ENCODE measurements at regions not wholly inside any gene's neighbourhood (a gene's known extent, or its start where the extent isn't known, plus 50 kb on each side); places are given as distances from the start of the nearest gene placed in this dataset.
"Not testable (repeated sequence)": the region's sequence is repeated elsewhere in the genome, so short reads cannot be mapped to it uniquely, and the experiment has no call there.

DNA sequence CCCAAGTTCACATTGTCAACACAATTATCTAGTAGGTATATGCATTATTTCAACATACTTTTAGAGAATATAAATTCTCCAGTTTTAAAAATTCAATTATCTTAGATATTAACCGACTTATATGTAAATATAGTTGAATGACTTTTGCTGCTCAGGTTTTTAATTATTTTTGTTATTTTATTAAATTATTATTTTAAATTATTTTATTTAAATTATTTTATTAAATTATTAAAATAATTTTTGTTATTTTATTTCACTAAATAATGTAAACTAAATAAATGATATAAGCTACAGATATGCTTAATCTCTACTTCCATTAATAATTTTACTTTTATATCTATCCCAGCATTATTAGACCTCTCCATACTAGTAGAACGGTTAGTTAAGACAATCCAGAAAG lies 544.3 kb upstream of the ARRDC3 start:
- no peak for DNase-seq (ENCODE audit: low spot score)

DNA sequence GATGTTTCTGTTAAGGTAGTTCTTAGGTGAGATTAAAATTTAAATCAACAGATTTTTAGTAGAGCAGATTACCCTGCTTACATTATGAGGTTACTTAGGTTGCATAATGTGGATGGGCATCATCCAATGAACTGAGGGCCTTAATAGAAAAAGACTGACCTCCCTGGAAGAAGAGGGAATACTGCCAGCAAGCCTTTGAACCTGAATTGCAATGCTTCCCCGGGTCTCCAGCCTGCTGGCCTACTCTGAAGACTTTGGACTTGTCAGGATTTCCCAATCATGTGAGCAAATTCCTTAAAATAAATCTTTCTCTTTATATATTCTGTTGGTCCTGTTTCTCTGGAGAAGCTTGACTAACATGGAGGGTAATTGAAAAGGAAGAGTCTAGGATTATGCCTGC lies 542.1 kb upstream of the ARRDC3 start:
- no peak for DNase-seq (ENCODE audit: low spot score)

DNA sequence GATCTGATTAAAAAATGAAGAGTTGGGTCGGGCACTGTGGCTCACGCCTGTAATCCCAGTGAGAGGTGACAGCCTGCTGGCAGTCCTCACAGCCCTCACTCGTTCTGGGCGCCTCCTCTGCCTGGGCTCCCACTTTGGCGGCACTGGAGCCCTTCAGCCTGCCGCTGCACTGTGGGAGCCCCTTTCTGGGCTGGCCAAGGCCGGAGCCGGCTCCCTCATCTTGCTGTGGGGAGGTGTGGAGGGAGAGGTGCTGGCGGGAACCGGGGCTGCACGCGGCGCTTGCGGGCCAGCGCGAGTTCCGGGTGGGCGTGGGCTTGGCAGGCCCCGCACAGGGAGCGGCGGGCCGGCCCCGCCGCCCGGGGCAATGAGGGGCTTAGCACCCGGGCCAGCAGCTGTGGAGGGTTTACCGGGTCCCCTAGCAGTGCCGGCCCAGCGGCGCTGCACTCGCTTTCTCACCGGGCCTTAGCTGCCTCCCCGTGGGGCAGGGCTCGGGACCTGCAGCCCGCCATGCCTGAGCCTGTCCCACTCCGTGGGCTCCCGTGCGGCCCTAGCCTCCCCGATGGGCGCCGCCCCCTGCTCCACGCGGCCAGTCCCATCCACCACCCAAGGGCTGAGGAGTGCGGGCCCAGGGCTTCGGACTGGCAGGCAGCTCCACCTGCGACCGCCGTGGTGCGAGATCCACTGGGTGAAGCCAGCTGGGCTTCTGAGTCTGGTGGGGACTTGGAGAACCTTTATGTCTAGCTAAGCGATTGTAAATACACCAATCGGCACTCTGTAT lies 534.1 kb upstream of the ARRDC3 start:
- not testable (repeated sequence) for DNase-seq (ENCODE audit: low spot score)

DNA sequence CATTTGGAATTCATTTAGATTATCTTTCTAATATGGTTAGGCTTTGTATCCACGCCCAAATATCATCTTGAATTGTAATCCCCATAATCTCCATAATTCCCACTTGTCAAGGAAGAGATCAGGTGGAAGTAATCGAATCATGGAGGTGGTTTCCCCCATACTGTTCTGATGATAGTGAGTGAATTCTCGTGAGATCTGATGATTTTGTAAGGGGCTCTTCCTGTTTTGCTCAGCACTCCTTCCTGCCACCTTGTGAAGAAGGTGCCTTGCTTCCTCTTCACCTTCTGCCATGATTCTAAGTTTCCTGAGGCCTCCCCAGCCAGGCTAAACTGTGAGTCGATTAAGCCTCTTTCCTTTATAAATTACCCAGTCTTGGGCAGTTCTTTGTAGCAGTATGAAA lies 527.5 kb upstream of the ARRDC3 start:
- no peak for DNase-seq (ENCODE audit: low spot score)

DNA sequence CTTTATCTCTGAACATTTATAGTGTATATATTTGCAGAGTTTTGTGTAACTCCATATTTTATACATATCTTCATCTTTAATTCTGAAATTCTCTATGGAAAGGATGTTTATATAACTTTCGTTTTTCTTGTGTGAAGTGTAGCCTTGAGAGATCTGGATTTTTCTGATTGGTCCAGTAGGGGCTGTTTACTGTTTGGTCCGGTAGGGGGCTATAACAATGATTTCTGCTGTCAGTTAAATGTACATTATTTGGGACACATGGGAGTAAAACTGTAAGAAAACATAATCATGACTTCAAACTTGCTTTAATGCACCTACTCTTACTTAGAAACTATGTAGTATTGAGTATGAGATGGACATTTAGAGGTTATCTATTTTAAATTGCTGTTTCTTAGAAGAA lies 527.1 kb upstream of the ARRDC3 start:
- no peak for DNase-seq (ENCODE audit: low spot score)

DNA sequence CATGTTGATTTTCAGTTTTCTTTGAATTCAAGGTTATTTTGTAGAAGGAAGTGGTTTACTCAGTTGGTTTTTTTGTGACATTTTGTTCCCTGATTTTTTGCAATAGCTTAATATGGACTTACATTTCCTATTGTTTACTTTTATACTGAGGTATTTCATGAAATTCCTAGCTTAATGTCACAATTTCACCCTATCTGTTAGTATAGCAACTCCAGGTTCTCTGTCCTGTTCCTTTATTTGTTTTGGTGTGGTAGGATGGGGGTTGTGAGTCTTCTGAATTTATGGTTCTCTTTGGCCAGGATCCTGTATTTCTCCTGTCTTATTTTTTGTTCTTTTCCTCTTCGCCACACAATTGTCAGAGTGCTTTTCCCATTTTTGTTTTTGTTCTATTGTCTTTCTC lies 523.4 kb upstream of the ARRDC3 start:
- no peak for DNase-seq (ENCODE audit: low spot score)

DNA sequence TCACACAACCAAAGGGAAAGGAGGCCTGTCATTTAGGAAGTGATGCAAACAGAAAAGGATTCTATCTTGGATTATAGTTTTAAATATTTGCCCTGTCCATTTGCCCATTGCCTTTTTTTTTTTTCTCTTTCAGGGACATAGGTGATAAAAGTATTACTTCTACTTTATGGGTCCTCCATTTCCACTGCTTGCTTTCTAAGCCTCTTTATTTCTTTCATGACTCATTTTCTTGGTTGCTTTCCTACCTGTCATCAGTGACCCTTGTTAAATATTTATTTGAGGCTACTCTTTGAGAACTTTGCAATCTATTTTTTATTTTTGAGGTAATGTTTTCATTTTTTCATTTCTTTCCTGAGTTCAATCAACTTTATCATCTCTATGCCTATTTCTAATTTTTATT lies 522.9 kb upstream of the ARRDC3 start:
- DNase-seq (ENCODE audit: low spot score) = no peak

DNA sequence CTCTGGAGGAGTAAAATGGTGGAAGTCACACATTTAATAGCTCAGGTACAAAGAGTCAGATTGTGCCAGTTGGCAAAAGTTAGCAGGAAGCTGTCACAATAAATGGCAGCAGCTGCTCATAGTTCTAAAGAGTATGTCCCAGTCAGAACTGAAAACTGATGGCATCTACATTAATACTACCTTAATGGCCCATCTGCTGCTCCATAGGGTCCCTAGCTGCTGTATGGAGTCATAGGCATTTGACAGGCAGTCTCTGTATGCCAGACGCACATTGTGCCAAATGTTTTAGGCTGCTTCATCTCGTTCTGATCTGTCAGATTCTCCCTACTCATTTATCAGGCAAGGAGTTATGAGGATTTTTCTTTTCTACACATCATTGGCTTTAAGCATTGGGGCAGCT lies 515.8 kb upstream of the ARRDC3 start:
- DNase-seq (ENCODE audit: low spot score) = no peak

DNA sequence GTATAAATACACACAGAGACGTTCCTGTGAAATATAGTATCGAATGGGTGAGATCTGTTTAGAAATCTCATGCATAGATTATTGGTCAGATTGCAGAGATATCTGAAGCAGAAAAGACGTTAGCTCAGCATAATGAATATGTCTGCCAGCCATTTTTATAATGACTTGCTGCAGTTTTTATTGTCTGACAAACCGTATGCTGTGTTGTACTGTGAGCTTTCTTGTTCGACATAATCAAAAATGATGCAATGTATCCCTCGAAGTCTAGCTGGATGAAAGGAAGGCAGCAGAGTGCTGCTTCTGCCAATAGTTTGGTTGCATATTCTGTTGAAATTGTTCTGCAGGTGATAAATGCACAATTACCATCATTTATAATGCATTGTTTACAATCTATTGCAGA lies 514.9 kb upstream of the ARRDC3 start:
- DNase-seq (ENCODE audit: low spot score) = no peak

DNA sequence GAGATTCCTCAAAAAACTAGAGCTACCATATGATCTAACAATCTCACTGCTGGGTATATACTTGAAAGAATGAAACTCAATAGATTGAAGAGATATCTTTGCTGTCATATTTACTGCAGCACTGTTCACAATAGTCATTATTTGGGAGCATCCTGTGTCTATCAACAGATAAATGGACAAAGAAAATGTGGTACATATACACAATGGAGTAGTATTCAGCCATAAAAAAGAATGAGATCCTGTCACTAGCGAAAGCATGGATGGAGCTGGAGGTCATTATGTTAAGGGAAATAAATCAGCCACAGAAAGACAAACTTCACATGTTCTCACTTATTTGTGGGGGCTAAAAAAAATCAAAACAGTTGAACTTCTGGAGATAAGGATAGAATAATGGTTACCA lies 505.7 kb upstream of the ARRDC3 start:
- no peak for DNase-seq (ENCODE audit: low spot score)

DNA sequence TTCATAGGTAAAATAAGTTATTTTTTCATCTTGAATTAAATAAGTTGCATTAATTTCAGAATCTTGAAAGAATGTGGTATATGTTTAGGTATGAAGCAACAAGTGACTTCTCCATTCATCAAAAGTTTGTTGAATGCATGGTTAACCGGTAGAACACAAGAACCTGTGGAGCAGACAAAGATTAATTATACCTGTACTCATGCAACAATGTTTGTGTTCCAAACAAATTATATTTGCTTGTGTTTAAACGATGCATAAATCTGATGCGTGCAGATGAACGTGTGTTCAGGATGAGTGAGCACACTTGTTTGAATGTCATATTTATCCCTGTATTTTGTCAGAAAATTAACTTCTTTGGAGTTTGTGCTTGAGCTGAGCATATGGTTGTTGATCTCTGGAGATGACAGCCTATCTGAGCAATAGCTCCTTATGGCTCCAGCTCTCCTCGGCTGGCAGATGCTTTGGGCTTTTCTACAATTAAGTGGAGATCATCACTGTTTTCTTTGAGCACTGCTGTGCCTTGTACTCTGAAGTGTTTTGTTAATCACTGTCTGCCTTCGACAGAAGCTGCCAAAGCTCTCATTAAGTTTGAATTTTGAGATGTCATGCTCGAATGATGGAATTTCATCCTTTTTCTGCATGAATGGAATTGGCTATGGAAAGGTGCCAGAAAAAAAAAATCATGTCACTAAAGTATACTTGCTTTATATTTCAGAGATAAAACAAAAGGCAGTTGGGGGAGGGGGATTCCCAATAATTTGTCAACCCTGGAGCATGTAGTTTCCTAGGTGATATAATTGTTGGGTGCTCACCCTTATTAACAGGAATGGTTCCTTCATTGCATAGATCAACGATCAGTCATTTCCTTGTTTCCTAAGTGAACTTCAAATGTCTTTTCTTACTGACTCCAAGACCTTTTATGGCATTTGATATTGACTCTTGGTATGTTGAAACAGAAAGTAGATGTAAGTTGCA lies 502.5 kb upstream of the ARRDC3 start:
- no peak for DNase-seq (ENCODE audit: low spot score)

DNA sequence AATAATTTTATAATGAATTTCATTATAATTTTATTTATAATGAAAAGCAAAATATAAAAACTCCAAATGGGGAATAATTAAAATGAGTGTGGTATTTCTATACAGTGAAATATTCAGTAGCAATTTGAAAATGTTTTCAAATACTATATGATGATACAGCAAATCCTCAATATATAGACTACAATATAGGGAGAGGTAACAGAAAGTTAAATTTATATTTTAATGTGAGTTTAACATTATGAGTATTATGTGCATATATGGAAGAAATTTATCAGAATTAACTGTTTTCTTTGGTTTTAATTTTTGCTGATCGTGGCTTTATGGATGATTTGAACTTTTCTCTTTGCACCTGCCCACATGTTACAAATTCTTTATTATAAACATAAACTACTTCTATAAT lies 500.9 kb upstream of the ARRDC3 start:
- DNase-seq (ENCODE audit: low spot score) = no peak

DNA sequence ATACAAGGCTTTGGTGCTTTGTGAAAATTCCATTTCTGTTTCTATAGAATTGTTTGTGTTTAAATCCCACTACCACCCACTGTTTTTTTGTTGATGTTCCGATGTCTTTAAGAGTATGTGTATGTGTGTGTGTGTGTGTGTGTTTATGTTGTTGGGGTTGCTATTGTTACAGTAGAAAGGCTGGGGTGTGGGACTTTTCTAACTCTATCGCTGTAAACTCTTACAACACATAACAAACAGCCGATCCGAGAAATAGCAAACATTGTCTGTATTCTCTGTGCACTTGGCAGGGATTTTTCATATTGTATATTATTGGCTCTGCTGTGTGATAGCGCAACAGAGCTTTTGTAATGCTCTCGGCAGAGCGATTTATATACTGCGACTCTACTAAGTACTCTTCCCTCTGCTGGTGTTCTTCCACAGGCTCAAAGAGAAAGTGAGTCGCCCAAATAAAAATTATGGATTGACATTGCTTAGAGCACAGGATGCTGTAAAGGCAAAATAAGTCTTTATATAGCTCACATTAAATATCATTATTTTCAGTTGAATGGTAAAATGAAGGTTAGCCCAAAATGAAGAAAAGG lies 492.2 kb upstream of the ARRDC3 start:
- DNase-seq (ENCODE audit: low spot score) = no peak

DNA sequence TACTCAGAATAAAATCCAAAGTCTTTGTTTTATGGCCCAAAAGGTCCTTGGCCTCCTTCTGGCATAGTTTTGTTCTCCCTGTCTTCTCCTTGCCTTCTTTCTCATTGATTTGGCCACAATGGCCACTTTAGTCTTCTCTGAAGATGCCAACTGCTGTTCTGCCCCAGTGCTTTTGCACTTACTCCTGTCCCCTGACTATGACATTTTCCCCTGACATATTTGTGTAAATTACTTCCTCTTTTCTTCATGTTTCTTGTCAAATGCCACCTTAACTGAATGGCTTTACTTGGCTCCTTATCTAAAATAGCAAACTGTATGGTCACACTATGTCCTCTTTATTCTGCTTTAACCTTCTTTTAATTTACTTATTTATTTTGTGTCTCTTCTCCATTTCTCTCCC lies 484.7 kb upstream of the ARRDC3 start:
- DNase-seq (ENCODE audit: low spot score) = no peak

DNA sequence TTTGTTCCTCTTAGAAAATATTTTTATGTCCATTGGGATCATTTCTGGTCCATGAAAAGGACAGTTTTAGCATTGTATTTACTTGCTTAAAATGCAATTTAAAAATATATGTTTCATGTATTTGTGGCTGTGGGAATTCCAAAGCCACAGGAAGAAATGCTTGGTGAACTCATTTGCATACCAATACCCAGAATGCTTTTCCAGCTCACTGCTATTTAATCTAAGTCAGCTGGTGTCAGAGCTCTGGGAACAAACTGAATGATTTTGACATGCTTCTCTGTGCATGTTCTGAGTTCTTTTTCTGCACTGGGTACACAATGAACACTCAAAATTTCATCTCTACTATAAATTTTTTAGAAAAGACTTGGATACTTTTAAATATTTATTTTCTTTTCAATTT lies 482.8 kb upstream of the ARRDC3 start:
- DNase-seq (ENCODE audit: low spot score) = no peak

DNA sequence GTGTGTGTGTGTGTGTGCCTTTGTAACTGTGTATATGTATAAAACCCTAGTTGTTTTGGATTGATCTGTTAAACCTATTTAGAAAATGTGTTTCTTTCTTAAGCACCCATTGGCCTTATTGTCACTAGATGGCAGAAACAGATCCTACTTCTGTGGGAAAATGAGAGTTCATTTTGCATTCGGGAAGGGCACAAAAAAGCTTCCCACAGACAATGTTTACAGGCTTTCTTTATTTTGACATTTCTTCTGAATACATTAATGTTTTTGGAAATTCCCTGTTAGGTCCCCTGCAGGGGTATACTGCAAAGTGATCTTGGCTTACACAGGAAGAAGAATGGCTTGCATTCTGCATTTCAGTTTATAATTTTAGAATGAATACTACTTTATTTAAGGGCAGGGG lies 481.8 kb upstream of the ARRDC3 start:
- DNase-seq (ENCODE audit: low spot score) = no peak

DNA sequence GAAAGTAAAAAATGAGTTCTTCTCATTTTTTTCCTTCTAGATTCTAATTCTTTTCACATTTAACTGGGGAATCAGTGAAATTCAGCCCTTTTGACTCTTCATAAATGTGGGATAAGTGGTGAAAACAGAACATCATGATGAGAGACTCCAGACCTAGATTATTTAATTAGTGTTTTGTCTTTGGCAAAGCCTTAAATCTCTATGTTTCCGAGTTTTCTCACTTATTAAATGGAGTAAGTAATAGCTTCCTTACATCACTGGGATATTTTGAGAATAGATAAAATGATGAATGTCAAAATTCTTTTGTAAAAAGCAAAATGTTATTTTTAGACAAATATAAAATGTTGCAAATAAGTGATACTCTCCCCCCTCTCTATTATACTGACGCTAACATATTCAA lies 468.6 kb upstream of the ARRDC3 start:
- DNase-seq (ENCODE audit: low spot score) = no peak

DNA sequence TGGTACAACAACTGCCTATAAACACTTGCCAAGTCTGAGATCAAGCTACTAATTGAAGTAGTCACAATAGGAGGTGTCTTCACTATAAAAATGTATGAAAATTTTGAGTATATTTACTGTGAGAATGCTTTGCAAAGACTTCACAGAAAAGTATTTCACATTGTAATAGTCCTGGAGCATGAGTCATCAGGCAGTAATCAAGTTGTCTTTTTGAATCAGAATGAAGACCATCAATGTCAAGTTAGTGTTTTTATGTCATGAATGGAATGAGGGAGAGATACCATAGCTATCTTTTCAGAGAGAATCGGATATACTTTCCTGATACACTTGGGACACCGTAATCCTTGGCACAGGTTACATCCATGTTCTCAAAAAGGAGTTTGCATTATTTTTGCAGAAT lies 466.9 kb upstream of the ARRDC3 start:
- DNase-seq (ENCODE audit: low spot score) = no peak

DNA sequence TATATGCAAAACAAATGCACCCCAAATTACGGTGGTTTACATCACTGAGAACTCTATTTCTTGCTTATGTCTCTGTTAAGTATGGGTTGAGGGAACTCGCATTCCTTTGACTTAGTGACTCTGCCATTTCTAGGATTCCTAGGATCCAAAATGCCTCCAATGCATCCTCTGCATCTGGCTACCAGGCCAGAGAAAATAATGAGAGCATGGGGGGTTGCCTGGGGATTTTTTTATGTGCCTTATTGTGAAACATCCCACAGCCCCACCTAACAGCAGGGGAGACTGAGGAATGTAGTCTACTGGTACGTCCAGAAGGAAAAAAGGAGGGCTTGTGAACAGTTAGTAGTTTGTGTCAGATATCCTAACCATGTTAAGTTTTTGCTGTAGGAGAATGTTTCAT lies 466.0 kb upstream of the ARRDC3 start:
- DNase-seq (ENCODE audit: low spot score) = no peak

DNA sequence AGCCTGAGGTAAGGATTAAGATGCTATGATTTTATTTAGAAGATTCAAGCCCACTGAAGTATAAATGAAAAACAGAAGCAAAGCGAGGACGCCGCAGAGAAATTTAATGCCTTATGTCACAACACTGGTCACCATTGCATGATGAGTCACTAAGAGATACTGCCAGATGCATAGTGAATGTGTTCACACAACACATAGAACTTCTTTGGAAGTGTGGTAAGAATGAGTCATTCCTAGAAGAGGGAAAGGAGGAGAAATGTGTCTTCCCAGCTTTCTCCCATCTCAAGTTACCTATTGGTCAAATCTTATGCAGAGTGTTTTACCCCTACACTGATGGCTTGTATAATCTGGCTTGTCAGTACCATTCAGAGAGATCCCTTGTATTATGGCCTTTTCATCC lies 465.3 kb upstream of the ARRDC3 start:
- DNase-seq (ENCODE audit: low spot score) = no peak

DNA sequence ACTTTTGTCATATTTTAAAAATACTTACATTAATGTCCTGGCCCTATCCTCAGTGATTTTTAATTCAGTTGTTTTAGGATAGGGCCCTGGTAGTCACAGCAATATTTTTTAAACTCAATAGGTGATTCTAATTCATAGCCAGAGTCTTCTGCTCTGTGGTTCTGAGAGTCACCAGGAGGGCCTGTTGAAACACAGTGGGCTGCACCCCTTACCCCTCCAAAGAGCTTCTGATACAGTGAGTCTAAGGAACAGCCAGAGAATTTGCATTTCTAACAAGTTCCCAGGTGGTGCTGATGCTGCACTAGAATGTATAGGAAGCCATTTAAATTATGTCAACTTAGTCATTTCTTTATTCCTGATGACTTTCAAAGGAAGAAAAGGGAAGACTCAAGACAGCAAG lies 458.3 kb upstream of the ARRDC3 start:
- DNase-seq (ENCODE audit: low spot score) = no peak

DNA sequence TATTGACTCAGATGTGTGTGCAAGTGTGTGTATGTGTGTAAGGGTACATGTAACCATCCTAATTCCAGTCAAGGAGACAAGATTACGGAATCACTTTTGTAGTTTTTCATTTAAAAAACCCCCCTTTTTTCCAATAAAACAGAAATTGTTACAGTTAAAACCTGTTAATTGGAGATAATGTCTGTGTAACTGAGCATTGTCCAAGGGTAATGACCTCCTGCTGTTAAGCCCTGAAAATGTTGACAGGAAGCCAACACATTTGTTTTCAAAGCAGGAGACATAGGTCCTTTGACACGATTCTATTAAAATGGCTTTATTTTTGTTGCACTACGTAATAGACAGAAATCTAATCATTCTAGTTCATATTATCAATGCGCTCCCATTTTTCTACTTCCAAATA lies 457.3 kb upstream of the ARRDC3 start:
- DNase-seq (ENCODE audit: low spot score) = no peak

DNA sequence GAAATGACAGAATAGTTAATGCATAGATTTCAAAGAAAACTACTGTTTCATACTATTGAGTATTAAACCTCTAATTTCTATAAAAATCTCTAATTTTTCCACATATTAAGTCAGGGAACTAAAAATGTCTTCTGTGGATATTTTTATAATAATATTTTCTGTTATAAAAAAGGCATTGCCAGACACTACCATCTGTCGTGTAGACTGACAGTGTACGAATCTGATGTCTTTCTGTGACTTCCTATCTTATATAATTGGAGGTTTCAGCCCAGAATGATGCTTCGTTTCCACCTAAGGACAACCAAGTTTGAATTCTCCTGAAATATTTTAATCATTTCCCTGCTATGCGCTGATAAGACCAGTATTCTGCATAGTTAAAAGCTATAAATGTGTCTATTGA lies 456.6 kb upstream of the ARRDC3 start:
- no peak for DNase-seq (ENCODE audit: low spot score)
